Forelimb muscle (tissue), 1 donor: ENCODE measurements at regions not wholly inside any gene's neighbourhood (a gene's known extent, or its start where the extent isn't known, plus 50 kb on each side); places are given as distances from the start of the nearest gene placed in this dataset.
"Not testable (repeated sequence)": the region's sequence is repeated elsewhere in the genome, so short reads cannot be mapped to it uniquely, and the experiment has no call there.

Experiments
- DNase-seq: peaks from one replicate; pipeline ENCODE4 v3.0.0-alpha.2; 2013; ENCODE audit warnings: low read depth

DNA sequence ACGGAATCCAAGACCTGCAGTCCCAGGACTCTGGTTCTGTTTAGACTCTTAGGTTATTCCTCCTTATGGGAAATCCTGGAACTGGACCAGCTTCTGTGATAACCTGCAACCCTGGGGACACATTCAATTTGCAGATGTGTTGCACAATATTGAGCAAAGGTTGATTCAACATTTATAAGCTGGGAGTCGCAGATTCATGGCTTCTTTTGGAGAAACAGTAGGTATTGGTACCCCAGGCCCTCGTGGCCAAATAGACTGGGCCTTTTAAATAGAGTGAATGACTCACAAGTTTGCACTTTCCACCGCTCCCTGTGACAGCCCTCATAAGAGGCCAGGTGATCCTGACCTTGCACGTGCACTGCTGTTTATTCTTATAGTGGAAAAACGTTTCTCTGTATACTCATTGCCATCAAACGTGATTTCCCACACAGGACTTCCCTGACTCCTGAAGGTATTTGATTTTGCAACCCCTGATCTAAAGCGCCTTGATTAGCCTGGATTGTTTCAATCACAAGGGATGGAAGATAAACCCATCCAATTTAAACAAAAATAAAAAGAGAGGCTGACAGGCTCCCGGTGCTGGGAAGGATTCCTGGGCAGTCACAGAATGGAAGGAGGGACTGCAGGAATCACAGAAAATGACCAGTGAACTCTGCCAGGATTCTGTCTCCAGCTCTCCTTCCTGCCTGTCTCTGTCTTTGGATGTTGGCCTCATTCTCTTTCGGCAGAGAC is 98.0 kb downstream of the VCPKMT start:
- DNase-seq: no peak

DNA sequence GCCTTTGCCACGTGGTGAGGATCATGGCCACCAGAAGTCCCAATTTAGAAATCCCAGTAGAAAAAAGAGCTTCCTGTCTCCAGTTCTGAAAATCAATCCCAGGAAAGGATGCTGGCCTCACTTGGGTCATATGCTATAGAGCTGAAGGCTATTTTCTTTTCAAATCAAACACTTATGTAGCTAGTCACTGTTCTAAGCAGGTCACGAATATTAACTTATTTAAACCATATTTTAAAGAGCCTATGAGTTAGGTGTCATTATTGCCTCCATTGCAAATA is 97.5 kb downstream of the VCPKMT start:
- DNase-seq: no peak

DNA sequence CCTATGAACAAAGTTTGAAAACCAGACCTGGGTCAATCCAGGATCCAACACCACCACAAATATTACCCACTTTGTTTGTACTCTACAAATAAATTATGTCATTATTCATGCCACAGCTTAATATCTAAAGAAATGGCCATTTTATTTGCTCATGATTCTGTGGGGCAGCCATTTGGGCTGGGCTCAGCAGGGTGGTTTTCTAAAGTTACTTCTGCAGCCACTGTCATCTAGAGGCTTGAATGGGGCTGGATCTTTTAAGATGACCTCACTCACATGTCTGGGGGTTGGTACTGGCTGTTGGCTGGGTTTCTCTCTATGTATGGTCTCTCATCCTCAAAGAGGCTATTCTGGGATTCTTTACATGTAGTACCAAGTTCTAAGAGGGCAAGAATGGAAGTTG is 96.2 kb downstream of the VCPKMT start:
- DNase-seq: no peak

DNA sequence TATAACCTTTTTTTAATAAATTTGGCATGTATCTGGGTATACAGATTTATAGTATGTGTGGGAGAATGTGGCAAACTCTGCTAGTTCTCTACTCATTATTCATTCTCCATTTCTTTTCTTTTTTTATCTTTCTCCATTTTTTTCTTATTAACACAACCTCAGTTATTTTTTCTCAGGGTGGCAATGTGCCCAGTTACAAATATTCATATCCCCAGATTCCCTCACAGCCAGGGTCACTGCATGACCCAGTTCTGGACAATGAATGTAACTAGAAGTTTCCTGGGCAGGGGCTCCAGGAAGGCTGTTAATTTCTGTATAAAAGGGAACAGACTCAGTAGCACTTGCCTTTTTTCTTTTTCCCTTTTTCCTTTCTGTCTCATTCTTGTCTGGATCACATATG is 95.6 kb downstream of the VCPKMT start:
- DNase-seq: no peak

DNA sequence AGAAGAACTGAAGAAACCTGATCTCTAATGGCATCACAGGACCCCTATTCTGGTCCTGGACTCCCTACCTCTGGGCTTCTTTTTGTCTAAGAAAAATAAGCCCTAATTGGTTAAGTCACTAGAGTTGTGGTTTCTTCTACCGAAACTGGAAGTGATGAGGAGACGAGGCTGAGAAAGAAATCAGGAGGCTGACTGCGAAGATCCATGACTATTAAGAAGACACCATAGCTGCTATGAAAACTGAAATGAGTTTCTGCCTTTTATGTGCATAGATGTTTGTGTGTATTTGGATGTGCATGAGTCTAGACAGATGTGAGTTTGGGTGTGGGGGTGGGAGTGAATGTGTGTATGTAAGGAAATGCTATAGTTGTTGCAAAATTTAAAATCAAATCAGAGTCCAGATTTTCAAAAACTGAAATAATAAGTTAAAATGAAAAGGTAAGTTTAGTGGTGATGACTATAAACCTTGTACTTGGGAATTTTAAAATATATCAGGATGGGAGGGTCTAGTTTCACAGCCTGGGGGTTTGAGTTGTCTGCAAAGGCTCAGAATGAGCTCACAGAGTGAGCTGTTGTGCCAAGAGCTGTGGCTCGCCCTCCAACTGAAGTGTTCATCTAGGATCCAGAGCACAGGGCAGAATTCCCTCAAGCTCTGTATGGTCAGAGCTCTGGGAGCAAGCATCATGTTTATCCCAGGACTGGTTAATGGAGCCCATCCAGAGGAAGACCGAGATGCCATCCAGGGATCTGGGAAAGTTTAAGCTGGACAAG is 94.9 kb downstream of the VCPKMT start:
- no peak for DNase-seq

DNA sequence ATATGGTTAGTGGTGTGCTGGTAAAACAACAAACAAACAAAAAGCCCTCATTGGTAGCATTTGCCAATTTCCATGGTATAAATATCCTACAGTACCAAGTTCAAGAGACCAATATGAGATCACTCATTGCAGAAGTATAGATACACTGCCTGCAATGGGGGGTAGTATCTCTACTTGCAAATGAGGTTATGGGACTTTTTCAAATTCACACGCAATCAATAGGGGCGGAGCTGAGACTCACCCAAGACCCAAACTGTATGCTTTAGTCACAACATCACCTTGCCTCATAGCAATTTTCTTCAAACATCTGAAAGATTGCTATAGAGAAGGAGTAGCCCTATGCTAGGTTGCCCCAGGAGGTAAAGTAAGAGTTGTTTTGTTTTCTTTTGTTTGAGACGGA is 93.7 kb downstream of the VCPKMT start:
- no peak for DNase-seq

DNA sequence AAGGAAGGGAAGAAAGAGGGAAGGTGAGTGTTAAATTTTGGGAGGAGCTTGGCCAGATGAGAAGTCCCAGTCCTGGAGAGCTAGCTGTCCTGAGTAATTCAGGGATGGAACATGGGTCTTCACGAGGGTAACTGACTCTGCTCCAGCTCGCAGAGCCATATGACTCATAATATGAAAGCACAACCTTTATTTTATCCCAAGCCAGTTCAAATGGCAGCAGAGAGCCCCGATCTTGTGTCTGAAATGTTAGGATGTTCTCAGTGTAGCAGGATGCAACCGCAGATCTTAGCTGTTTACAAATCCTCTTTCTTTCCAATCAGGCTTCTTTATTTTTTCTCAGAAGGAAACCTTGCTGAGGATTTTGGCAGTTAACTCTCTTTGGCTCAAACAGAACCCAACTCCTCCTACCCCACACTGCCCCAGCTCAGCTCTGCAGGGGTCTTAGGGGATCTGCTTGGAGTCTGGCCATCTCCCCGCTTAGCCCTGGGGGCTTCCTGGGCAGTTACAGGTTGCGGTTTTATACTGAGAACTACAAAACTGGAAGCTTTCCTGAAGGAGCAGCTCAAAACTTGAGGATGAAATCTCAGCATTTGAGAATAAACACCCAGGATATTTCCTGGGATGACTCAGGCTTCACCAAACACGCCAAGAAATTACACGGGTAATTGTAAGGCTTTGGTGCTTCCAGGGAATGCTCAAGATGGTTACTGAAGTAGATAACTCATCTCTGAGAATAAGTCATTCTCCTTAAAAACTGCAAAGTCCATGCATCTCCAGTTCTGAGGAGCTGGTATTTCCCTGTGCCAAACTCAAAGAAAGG is 92.5 kb downstream of the VCPKMT start:
- no peak for DNase-seq

DNA sequence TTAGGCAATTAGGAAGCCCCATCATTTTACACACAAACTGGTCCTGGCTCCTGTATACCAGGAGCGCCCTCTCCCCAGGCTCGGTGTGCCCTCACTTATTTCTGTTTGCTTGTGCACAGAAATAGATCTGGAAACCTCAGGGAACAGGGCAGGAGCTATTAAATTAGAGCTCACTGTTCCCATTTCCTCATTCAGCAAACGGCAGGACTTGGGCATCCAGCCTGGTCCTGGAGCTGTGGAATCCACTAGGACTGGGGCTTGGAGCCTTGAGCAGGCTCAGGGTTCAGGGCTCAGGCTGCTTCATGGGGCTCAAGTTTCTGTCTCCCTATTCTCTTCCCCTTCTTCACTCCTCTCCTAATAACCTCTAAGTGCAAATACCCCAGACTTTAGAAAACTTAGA is 91.3 kb downstream of the VCPKMT start:
- DNase-seq: no peak

DNA sequence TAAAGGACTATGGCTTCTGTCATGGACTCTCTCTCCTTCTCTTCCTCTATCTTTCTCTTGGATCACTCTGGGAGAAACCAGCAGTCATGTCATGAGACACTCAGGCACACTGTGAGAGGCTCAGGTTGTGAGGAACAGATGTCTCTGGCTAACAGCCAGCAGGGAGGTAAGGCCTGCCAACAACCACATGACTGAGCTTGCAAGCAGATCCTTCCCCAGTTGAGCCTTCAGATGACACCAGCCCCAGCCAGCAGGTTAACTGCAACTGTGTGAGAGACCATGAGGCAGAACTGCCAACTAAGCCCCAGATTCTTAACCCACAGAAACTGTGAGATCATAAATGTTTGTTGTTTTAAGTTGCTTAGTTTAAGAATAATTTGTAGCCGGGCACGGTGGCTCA is 90.6 kb downstream of the VCPKMT start:
- no peak for DNase-seq

DNA sequence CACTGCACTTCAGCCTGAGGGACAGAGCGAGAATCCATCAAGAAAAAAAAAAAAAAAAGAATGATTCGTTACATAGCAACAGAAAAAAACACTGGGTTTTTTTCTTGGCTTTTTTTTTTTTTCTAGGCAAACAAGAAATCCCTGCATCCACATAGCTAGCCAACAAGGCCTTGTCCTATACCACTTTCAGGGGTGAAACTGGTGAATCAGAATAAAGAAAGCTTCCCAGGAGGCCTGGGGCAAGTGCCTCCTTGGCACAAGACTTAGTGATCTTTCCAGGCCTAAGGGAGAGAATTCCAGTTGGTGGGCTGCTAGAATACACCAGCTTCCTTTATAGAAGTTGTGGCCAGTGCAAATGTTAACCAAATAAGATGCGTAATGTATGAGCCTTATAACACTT is 90.0 kb downstream of the VCPKMT start:
- no peak for DNase-seq

DNA sequence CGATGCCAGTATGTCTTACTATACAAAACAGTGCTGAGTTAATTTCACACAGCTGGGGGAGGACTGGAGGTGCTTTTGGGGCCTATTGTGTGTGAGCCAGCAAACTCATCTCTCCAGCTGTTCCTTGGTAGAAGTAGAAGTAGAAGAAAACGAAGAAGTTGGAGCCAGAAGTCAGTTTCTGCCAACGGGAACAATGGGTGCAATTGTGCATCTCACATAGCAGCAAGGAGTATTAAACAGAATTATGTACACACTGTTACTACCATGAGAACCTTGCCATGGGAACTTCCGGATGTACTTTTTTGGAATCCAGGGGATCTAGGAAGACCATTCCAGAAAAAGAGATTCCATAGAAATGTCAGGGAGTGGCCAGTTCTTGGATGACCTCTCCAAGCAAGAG is 88.6 kb downstream of the VCPKMT start:
- no peak for DNase-seq

DNA sequence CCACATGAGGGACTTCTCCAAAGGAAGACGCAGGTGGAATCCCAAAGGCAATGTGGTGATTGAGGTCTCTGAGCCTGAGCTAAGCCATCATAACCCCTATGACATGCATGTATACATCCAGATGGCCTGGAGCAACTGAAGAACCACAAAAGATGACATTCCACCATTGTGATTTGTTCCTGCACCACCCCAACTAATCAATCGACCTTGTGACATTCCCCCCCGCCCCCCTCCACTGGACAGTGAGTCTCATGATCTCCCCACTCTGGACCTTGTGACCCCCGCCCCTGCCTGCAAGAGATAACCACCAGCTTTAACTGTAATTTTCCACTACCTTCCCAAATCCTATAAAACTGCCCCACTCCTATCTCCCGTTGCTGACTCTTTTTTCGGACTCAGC is 87.9 kb downstream of the VCPKMT start:
- DNase-seq: no peak

DNA sequence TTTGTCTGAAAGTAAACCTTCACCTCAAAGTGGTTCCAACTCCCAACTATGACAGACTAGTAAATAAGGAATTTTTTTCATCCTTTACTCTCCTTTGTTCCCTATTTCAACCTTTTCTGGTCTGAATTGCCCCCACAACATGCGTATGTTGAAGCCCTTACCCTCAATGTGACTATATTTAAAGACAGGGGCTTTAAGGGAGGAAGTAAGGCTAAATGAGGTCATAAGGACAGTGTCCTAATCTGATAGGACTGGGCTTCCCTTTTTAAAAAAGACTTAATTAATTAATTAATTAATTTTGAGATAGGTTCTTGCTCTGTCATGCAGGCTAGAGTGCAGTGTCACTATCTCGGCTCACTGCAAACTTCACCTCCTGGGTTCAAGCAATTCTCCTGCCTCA is 86.3 kb downstream of the VCPKMT start:
- no peak for DNase-seq

DNA sequence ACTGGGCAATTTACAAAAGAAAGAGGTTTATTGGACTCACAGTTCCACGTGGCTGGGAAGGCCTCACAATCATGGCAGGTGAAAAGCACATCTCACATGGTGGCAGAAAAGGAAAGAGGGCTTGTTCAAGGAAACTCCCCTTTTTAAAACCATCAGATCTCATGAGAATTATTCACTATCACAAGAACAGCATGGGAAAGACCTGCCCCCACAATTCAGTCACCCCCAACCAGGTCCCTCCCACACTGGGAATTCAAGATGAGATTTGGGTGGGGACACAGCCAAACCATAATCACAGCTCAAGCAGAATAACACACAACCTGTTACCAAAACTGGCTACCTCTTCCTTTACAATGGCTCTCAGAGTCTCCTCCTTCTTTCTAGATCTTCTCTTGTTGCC is 85.5 kb downstream of the VCPKMT start:
- not testable (repeated sequence) for DNase-seq

DNA sequence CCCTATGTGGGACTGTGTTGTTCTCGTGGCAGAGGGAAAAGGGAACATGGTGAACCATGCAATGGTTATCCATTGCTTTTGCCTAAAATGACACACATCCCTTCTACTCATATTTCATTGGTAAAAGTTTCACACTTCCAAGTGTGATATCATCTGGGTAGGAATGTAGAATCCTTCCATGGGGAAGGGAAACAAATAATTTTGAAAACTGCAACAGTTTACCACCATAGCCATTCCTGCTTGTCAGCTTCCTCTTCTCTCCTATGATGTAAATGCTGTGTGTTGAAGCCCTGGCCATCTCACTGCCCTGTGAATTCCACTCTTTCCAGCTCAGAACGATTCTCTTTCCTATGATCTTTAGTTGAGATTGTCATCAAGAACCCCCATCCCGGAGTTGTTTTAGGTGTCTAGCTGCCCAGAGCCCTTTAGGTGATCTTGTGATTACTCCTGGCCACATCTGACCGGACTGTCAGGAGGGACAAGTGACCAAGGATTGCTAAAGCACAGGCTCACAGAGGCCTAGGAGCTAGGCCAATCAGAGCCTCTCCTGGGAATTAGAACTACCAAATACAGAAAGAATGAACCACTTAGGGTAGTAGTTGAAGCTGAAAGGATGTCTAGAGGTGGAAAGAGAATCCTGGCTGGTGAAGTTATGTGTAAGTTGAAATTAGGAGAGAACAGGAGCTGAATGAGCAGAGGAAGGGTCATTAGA is 84.6 kb downstream of the VCPKMT start:
- DNase-seq: no peak

DNA sequence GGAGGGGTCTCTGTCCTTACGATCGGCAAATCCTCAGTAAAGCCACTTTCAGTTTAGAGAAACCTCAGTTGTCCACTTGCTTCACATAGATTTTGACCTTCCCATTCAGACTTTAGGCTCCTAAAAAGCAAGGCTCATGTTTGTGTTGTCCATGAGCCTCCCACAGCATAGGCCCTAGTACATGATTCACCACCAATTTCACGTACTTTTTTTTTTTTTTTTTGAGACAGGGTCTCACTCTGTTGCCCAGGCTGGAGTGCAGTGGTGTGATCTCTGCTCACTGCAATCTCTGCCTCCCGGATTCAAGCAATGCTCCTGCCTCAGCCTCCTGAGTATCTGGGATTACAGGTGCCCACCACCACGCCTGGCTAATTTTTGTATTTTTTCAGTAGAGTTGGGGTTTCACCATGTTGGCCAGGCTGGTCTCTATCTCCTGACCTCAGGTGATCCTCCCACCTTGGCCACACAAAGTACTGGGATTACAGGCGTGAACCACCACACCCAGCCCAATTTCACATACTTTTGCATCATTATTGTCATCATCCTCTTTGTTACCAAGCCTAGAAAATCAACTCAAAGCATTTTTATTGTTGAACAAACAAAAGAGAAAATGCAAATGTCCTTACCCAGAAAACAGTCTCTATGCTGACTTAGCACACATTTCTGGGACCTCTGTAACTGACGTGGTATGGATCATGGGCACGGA is 83.8 kb downstream of the VCPKMT start:
- not testable (repeated sequence) for DNase-seq

DNA sequence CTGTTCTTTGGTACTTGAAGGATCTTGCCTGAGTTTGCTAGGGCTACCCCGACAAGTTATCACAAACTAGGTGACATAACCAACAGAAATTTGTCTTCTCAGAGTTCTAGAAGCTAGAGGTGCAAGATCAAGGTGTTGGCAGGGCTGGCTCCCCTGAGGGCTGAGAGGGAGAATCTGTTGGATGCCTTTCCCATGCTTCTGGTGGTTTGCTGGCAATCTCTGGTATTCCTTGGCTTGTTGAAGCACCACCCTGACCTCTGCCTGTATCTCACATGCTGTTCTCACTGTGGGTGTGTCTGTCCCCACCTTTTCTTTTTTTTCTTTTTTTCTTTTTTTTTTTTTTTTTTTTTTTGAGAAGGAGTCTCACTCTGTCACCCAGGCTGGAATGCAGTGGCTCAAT is 81.2 kb downstream of the VCPKMT start:
- no peak for DNase-seq

DNA sequence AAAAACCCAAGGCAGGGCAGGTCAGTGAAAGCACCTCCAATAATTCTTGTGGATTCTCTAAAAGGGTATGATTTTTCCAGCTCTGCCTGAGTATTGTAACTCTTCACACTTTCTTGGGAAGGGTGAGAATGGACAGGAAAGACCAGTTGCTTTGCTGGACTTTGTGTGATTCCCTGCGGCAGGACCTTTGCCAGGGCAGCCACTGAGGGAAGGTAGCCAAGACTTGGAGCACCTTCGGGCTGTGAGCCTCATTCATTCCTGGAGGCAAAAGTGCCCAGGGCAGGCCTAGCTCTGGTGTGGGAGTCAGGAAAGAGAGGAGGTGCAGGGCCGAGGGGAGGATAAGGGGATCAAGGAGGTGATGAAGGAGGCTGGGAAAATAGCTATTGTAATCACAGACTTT is 80.2 kb downstream of the VCPKMT start:
- DNase-seq: no peak

DNA sequence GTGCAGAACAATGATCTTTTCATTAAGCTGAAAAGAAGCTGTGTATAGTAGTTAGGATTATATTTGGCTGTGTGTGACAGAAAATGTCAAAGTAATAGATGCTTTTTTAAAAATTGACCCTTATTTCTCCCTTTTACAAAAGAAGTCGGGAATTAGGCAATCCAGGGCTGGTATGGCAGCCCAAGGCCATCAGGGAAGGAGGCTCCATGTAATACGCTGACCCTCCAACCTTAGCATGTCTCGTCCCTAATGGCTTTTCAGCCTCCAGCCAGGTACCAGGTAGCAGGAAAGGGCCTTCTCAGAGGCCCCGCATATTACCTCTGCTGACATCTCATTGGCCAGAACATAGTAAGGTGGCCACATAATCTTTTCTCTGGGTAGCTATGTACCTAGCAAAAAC is 79.7 kb downstream of the VCPKMT start:
- no peak for DNase-seq

DNA sequence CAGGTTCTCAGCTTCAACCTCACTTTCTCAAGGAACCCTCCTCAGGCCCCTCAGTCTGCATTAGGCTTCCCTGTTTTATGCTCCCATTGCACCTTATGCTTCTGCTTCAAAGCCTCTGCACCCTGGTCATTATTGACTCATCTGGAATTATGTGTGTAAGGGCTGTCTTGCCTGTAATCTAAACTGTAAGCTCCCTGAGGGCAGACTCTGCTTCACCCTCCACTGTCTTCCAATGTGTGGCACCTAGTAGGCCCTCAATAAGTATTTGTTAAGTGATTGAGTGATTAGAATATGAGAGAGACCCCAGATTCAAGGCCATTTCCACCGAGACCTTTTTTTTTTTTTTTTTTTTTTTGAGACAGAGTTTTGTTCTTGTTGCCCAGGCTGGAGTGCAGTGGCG is 79.1 kb downstream of the VCPKMT start:
- DNase-seq: no peak

DNA sequence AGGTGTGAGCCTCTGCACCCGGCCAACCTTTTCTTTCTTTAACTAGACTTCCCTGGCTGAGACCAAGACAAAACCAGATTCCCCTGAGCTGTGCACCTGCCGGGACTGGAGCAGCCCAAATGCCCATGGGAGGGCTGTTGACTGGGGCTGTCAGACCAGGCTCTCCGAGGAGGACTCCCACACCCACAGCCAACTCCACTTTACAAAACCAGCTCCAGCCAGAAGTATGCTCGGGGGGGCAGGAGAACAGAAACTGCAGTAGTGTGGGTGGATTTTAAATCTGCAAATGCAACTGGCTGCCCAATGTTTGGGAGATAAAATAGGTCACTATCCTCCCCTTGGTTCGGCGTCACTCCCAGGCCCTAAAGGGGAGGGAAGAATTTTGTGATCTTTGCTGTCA is 78.5 kb downstream of the VCPKMT start:
- no peak for DNase-seq
